H1 (cell line): ENCODE measurements at regions not wholly inside any gene's neighbourhood (a gene's known extent, or its start where the extent isn't known, plus 50 kb on each side); places are given as distances from the start of the nearest gene placed in this dataset.
A peak's percentile ranks its signal among the peaks of the same experiment; 100 is the strongest.

Experiments
- CTCF ChIA-PET: fragments of 300-600 bp; sonication (Branson Sonifier 250); formaldehyde crosslinking; loops from one replicate; lab custom pipeline; 2021; ENCODE audit not compliant: partially characterized antibody; lab: Charles Lee
- POLR2A ChIA-PET: fragments of 300-600 bp; sonication (Branson Sonifier 250); formaldehyde crosslinking; loops from one replicate; lab custom pipeline; 2021; ENCODE audit warnings: inconsistent platforms; ENCODE audit not compliant: partially characterized antibody; lab: Charles Lee
- DNase-seq, 2 experiments: peaks; one replicate each; pipeline versions ENCODE4 v3.0.0 to v3.0.0-alpha.2; 2010 to 2022; ENCODE audit warnings: low spot score in 2 of 2, low read depth in 1 of 2, mixed read lengths in 1 of 2
- FAIRE-seq: peaks from 2 replicates; lab custom pipeline; 2011; peaks lifted over from hg19 to GRCh38; lab: Jason Lieb, UNC
- H2AFZ ChIP-seq: 2 replicates; pipeline ENCODE4 v1.8.1; 2012; ENCODE audit warnings: low read length, inconsistent platforms
- H2AK5ac ChIP-seq: 2 replicates; pipeline ENCODE4 v1.6.1; 2013; ENCODE audit warnings: low read depth, low read length
- H2BK120ac ChIP-seq: replicated peaks from 2 replicates; pipeline ENCODE3; 2013; ENCODE audit warnings: low read depth, low read length, inconsistent platforms
- H2BK12ac ChIP-seq: 2 replicates; pipeline ENCODE4 v1.6.1; 2013; ENCODE audit warnings: low read depth, low read length
- H2BK15ac ChIP-seq: 2 replicates; pipeline ENCODE4 v1.6.1; 2013; ENCODE audit warnings: low read length
- H2BK20ac ChIP-seq: 2 replicates; pipeline ENCODE4 v1.6.1; 2013; ENCODE audit warnings: low read length
- H2BK5ac ChIP-seq: 2 replicates; pipeline ENCODE4 v1.6.1; 2013; ENCODE audit warnings: low read depth, low read length
- H3K14ac ChIP-seq: 2 replicates; pipeline ENCODE4 v1.6.1; 2013; ENCODE audit warnings: inconsistent platforms; ENCODE audit not compliant: insufficient read length
- H3K18ac ChIP-seq: 2 replicates; pipeline ENCODE4 v1.6.1; 2013; ENCODE audit warnings: low read length; ENCODE audit errors: extremely low read depth
- H3K23ac ChIP-seq: 2 replicates; pipeline ENCODE4 v1.6.1; 2013; ENCODE audit warnings: inconsistent platforms; ENCODE audit not compliant: insufficient read length
- H3K23me2 ChIP-seq: 2 replicates; pipeline ENCODE4 v1.6.1; 2013; ENCODE audit warnings: low read depth, low read length
- H3K27ac ChIP-seq: 2 replicates; pipeline ENCODE4 v1.6.1; 2011; ENCODE audit warnings: low read depth, low read length, inconsistent platforms
- H3K27me3 ChIP-seq, 4 experiments: replicated peaks in 1 of 4; 1 replicate in 1 of 4; 2 replicates in 3 of 4; pipeline versions ENCODE4 v1.6.1 to v1.8.1; 2011 to 2013; ENCODE audit warnings: low read length in 3 of 4, mild to moderate bottlenecking in 3 of 4, inconsistent platforms in 2 of 4, mixed read lengths in 2 of 4, moderate library complexity in 1 of 4; ENCODE audit not compliant: control insufficient read depth in 3 of 4, insufficient read depth in 3 of 4; ENCODE audit errors: extremely low read depth in 1 of 4
- H3K36me3 ChIP-seq, 4 experiments: 2 replicates each; pipeline versions ENCODE4 v1.6.1 to v1.8.1; 2011 to 2013; ENCODE audit warnings: mild to moderate bottlenecking in 4 of 4, low read length in 3 of 4, moderate library complexity in 2 of 4, control low read depth in 1 of 4, inconsistent platforms in 1 of 4; ENCODE audit not compliant: insufficient read depth in 4 of 4, control insufficient read depth in 2 of 4
- H3K4ac ChIP-seq: replicated peaks from 2 replicates; pipeline ENCODE3; 2013; ENCODE audit warnings: low read length, low read depth, mixed read lengths, inconsistent platforms; ENCODE audit not compliant: insufficient read length
- H3K4me1 ChIP-seq, 4 experiments: replicated peaks in 1 of 4; 1 replicate in 1 of 4; 2 replicates in 3 of 4; pipeline versions ENCODE4 v1.6.1 to v1.8.1; 2011 to 2013; ENCODE audit warnings: low read length in 3 of 4, inconsistent platforms in 2 of 4, mixed read lengths in 1 of 4; ENCODE audit not compliant: insufficient read depth in 4 of 4, control insufficient read depth in 3 of 4
- H3K4me2 ChIP-seq, 2 experiments: 2 replicates each; pipeline versions ENCODE4 v1.6.1 to v1.8.1; 2011 to 2013; ENCODE audit warnings: low read depth in 2 of 2, low read length in 2 of 2, control low read depth in 1 of 2, inconsistent platforms in 1 of 2, mild to moderate bottlenecking in 1 of 2; ENCODE audit not compliant: insufficient read depth in 1 of 2
- H3K4me3 ChIP-seq, 4 experiments: fragments of 200-600, 300-600 bp in 1 of 4; sonication (generic), shearing (Covaris generic), sonication (Bioruptor Twin) in 1 of 4; 2 replicates each; pipeline versions ENCODE4 v1.5.1 to v1.8.1; 2011 to 2016; ENCODE audit warnings: low read length in 4 of 4, low read depth in 3 of 4, control low read depth in 2 of 4, inconsistent platforms in 2 of 4, mild to moderate bottlenecking in 2 of 4, mixed read lengths in 1 of 4, moderate library complexity in 1 of 4; ENCODE audit not compliant: insufficient read depth in 2 of 4; ENCODE audit errors: extremely low read depth in 1 of 4
- H3K56ac ChIP-seq: replicated peaks from 2 replicates; pipeline ENCODE3; 2013; ENCODE audit warnings: low read depth, mild to moderate bottlenecking, mixed read lengths, low read length, inconsistent platforms; ENCODE audit not compliant: insufficient read length
- H3K79me1 ChIP-seq: 2 replicates; pipeline ENCODE4 v1.6.1; 2013; ENCODE audit warnings: low read depth, low read length, control low read depth
- H3K79me2 ChIP-seq, 2 experiments: 2 replicates each; pipeline versions ENCODE4 v1.6.1 to v1.8.1; 2012 to 2013; ENCODE audit warnings: low read length in 2 of 2, mild to moderate bottlenecking in 2 of 2, inconsistent platforms in 1 of 2; ENCODE audit not compliant: insufficient read depth in 2 of 2, control insufficient read depth in 1 of 2
- H3K9ac ChIP-seq, 4 experiments: replicated peaks in 1 of 4; 1 replicate in 1 of 4; 2 replicates in 3 of 4; pipeline versions ENCODE4 v1.6.1 to v1.8.1; 2011 to 2013; ENCODE audit warnings: low read depth in 3 of 4, low read length in 3 of 4, control low read depth in 2 of 4, mild to moderate bottlenecking in 2 of 4, moderate library complexity in 2 of 4, inconsistent platforms in 1 of 4; ENCODE audit errors: extremely low read depth in 1 of 4
- H3K9me3 ChIP-seq, 2 experiments: 2 replicates each; pipeline versions ENCODE4 v1.6.1 to v1.8.1; 2012 to 2013; ENCODE audit warnings: mild to moderate bottlenecking in 2 of 2, moderate library complexity in 2 of 2, control low read depth in 1 of 2, inconsistent platforms in 1 of 2, low read depth in 1 of 2, low read length in 1 of 2, mixed read lengths in 1 of 2; ENCODE audit not compliant: insufficient read depth in 2 of 2
- H4K20me1 ChIP-seq, 2 experiments: replicated peaks in 1 of 2; 2 replicates each; pipeline versions ENCODE3 to v1.8.1; 2011 to 2013; ENCODE audit warnings: inconsistent platforms in 2 of 2, low read length in 2 of 2, mild to moderate bottlenecking in 1 of 2; ENCODE audit not compliant: insufficient read depth in 2 of 2, control insufficient read depth in 1 of 2
- H4K5ac ChIP-seq: 2 replicates; pipeline ENCODE4 v1.6.1; 2013; ENCODE audit warnings: low read length, low read depth, mixed read lengths, inconsistent platforms; ENCODE audit not compliant: insufficient read length
- H4K8ac ChIP-seq: 2 replicates; pipeline ENCODE4 v1.8.0; 2013; ENCODE audit warnings: mild to moderate bottlenecking, moderate library complexity, low read length, inconsistent platforms; ENCODE audit not compliant: insufficient read depth; ENCODE audit errors: extremely low read depth
- H4K91ac ChIP-seq: replicated peaks from 2 replicates; pipeline ENCODE3; 2013; ENCODE audit warnings: low read length, mixed read lengths, inconsistent platforms; ENCODE audit not compliant: insufficient read length
- MAFK ChIP-seq: IDR thresholded peaks from 2 replicates; pipeline ENCODE4 v1.6.1; 2012; ENCODE audit warnings: low read depth, mild to moderate bottlenecking, improper control_type of control experiment, low read length
- SP1 ChIP-seq: IDR thresholded peaks from 2 replicates; pipeline ENCODE4 v1.6.1; 2011; ENCODE audit warnings: low read depth, low read length
- WGBS, 2 experiments: shearing (Covaris generic) in 1 of 2; methylation state at CpG; one replicate each; pipeline versions ENCODE4 v1.1.6 to v1.1.7; 2013 to 2015; ENCODE audit warnings: low lambda C conversion rate in 2 of 2, mixed read lengths in 2 of 2, inconsistent platforms in 1 of 2, low coverage in 1 of 2, missing lambda C conversion rate in 1 of 2; ENCODE audit not compliant: insufficient replicate concordance in 2 of 2, insufficient coverage in 1 of 2, insufficient read length in 1 of 2; ENCODE audit errors: extremely low coverage in 1 of 2, missing lambda C conversion rate in 1 of 2; 5-methylcytosine and 5-hydroxymethylcytosine counted together

DNA sequence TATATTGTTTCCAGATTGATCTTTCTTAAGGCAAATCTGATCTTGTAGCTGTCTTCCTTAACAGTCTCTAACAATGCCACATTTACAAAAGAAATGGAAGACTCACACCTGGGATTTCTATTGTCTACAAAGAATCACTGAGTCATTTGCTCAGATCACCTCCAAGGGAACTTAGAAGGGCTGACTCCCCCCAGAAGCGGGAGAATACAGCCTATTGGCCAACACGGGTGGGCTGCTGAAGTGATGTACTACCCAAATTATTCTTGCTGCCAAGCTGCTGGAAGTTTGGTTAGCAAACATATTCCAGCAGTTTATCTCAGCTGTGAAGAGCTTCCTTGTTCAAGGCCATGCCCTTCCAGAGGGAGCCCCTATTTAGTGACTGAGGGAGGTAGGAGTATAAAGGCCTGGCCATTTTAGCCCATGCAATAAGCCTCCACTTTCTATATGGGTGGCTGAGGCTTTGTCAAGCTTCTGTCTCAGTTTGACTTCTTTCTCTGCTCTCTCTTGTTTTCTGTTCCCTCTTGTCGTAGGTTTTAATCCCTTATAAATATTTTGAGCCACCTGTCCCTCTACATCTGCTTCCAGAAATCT is 379.4 kb downstream of the PRR16 start:
- H3K23me2 ChIP-seq, result no peaks in the 10 kb centered on the region
- H3K27me3 ChIP-seq, result no peaks in the 10 kb centered on the region
- H2AK5ac ChIP-seq, result 0 out of 2 replicates have a peak overlapping the region, but pooled peaks have one; percentile 28
- H2AFZ ChIP-seq, result no peak overlapping the region
- H3K79me2 ChIP-seq, result no peaks in the 10 kb centered on the region
- H2BK120ac ChIP-seq, result no peak overlapping the region
- no peak overlapping the region for H3K9ac ChIP-seq
- DNase-seq, result no peak
- ChIA-PET POLR2A (interaction anchor here (2.4 kb wide), 1 partner anchor 8 kb away, joined by 9 read pairs; no protein-coding TSS in a partner anchor), CTCF (interaction anchor here (1.2 to 1.5 kb wide), 2 partner anchors 20 to 26 kb away, joined by 4 to 7 read pairs; no protein-coding TSS in a partner anchor)
- no peak overlapping the region for H2BK15ac ChIP-seq
- peak overlapping the region; percentile 49; the same call in 1 of the 2 replicates for H3K18ac ChIP-seq
- no peak overlapping the region for H3K27ac ChIP-seq
- no peak overlapping the region for H4K91ac ChIP-seq
- no peak overlapping the region for H2BK12ac ChIP-seq
- peak overlapping the region; percentile 17 to 48; a peak in 2 of 4 replicates for H3K4me2 ChIP-seq
- no peak overlapping the region for H3K23ac ChIP-seq
- H3K9me3 ChIP-seq, result no peaks in the 10 kb centered on the region
- 58% methylated on average over 3 of the region's 3 CpGs; no CpG with 5 or more reads in 1 of the 2 experiments for WGBS, 2 experiments
- no peaks in the 10 kb centered on the region for H3K79me1 ChIP-seq
- peak overlapping the region; percentile 63 for H2BK20ac ChIP-seq
- no peak overlapping the region for H4K5ac ChIP-seq
- H3K14ac ChIP-seq, result no peak overlapping the region
- FAIRE-seq, result no peak
- H2BK5ac ChIP-seq, result no peak overlapping the region; the same call in 1 of the 2 replicates
- H3K4ac ChIP-seq, result no peak overlapping the region
- no peaks in the 10 kb centered on the region for H4K20me1 ChIP-seq
- no peaks in the 10 kb centered on the region for H3K36me3 ChIP-seq
- H4K8ac ChIP-seq, result no peak overlapping the region
- H3K56ac ChIP-seq, result no peak overlapping the region
- H3K4me3 ChIP-seq, result no peak overlapping the region
- TF ChIP-seq MAFK (peak; percentile 32; the same call in 1 of the 2 replicates), SP1 (no peak)
- peaks cover 0 to 5% (median 3%) of the 10 kb centered on the region in 4 experiments; a peak in 2 of 7 replicates for H3K4me1 ChIP-seq
